CD4-positive, alpha-beta T cell treated with Interleukin-15 for 4 hours (primary cell): ENCODE measurements at regions not wholly inside any gene's neighbourhood (a gene's known extent, or its start where the extent isn't known, plus 50 kb on each side); places are given as distances from the start of the nearest gene placed in this dataset.
"Not testable (repeated sequence)": the region's sequence is repeated elsewhere in the genome, so short reads cannot be mapped to it uniquely, and the experiment has no call there.

Source experiments
- DNase-seq: peaks from one replicate; pipeline ENCODE4 v3.0.0-alpha.2; 2020; ENCODE audit warnings: low spot score

- DNase-seq = not testable (repeated sequence)
These were observed 1365.0 kb downstream of the GRIK2 start for GRCh38 chr6:102758536-102758935.

- DNase-seq = no peak
These were observed 1355.9 kb downstream of the GRIK2 start for GRCh38 chr6:102749210-102749971.

- DNase-seq = no peak
These were observed 1353.4 kb downstream of the GRIK2 start for GRCh38 chr6:102746941-102747340.

- DNase-seq = no peak
These were observed 1349.3 kb downstream of the GRIK2 start for GRCh38 chr6:102742754-102743356.

DNA sequence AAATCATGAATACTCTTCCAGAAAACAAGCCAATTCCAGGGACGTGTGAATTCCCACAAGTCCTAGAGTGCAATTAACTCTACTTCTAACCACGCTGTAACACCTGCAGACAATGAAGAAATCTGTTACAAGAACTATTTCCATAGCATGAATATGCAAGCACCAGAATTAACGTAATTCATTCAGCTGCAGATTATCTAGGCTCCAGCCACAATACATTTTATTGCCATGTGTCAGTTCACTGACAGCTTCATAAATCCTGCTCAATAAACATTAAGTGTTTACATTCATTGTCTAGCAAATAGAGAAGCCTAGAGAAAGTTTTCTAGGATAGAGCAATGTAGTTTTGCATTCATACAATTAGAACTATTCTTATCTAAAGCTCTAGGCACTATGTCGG, 1348.5 kb downstream of the GRIK2 start:
- DNase-seq = no peak

GRCh38 chr6:102736941-102737368, 1343.4 kb downstream of the GRIK2 start:
- DNase-seq = no peak

GRCh38 chr6:102732898-102733297, 1339.4 kb downstream of the GRIK2 start:
- no peak for DNase-seq

- not testable (repeated sequence) for DNase-seq
These were observed 1328.6 kb downstream of the GRIK2 start for GRCh38 chr6:102722086-102722485.

DNA sequence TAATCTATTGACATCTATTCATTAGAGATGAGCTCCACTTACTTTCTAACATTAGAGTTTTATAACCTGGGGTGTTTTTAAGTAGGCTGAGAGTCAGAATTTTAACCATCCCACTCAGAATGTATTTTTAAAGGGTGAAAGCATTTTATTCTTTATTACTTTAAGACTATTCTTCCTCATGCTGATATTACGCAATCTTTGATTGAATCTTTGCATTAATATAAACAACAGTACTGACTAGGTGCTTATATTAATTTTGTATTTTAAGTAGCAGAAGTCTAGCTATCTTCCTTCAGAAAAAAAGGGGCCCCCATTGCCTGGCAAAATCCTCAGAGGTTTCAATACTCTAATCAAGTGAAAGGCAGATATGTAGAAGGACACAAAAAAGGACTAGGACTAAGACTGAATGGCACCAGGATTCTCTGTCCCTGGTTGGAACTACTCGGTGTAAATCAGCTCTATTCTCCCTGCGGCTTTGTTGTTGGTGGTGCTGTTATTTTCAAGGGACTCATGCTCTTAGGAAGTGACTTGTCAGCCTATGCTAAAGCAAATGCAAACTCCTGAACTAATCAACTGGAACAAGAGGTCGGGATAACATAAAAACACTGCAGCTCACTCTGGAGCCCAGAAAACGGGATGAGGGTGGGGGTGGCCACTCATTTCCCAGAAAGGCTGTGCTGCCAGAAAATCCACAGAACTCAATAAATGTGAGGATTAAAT, 1324.4 kb downstream of the GRIK2 start:
- no peak for DNase-seq

- DNase-seq = no peak
These were observed 1323.7 kb downstream of the GRIK2 start for GRCh38 chr6:102717252-102717651.

DNA sequence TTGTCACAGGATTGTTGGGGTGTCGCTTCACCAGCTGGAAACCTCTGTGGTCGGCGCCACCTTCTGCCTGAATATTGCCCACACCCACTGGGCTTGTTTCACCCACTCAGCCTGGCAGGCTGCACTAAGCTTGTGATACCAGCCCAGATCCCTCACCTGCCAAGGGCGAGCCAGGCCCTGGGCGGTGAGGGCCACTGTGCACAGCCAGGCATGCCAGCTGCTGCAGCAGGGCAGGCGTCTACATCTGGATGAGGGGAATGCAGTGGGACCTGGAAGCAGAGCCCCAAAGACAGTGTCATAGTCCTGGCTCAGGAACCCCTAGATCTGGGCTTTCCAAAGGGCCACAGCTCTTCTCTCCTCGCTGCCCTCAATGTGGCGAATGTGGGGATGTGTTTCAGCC, 1307.5 kb downstream of the GRIK2 start:
- no peak for DNase-seq

GRCh38 chr6:102686461-102686860, 1293.0 kb downstream of the GRIK2 start:
- DNase-seq = no peak

DNA sequence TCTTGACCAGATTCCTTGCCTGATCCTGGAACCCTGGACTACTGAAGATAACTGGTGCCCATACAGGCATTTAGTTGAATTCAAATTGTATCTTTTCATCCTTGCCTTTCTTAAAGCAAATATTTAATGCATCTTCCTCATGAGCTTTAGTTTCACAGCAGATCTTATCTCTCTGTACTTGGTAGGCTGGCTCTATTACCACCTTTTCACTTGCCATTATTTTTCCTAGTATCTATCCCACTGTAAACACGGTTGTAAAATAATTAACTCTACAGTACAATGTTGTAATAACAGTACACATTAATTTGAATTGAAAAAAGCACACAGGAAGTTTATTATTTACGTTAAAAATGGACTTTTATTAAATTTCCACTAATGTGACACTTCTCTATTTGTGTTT, 1286.9 kb downstream of the GRIK2 start:
- DNase-seq = no peak

DNA sequence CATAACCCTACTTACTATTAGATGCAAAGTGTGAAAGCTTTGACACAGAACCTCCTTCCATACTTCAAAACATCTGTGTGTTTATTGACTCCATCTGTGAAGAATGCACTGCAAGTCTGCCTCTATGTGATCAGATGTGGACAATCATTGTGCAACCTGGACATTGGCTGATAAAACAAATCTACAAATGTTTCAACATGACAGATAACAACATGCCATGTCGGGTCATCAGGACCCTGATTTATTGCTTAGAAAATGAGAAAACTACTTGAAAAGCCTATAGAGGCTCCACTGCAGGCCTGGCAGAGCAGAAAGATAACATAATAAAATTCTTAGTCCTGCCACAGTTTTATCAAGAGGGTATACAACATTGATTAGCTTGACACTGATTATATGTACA, 1286.4 kb downstream of the GRIK2 start:
- no peak for DNase-seq

GRCh38 chr6:102677225-102677624, 1283.7 kb downstream of the GRIK2 start:
- DNase-seq = no peak

- no peak for DNase-seq
These were observed 1277.2 kb downstream of the GRIK2 start for GRCh38 chr6:102670735-102671134.

DNA sequence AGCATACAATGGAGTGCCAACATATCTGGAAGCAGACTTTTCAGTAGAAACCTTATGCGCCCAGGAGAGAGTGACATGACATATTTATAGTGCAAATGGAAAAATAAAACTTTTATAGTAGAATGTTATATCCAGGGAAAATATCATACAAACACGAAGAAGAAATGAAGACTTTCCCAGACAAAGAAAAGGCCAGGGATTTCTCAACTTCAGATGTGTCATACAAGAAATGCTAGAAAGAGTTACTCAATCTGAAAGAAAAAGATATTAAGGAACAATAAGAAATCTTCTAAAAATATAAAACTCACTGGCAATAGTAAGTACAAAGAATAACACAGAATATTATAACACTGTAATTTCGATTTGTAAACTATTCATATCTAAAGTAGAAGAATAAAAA, 1269.3 kb downstream of the GRIK2 start:
- no peak for DNase-seq

DNA sequence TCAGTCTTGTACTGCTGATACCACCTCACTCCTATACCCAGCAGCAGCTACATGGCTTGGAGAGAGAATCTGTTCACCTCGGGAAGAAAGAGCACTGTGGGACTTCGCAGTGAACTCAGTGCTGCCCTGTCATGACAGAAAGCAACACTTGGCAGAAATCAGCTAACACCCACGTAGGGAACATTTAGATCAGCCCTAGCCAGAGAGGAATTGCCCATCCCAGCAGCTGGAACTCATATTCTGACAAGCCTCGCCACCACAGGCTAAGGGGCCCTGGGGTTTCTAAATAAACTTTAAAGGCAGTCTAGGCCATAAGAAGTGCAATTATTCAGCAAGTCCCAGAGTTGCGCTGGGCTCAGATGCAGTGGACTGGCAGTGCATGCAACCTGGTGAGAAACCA, 1266.8 kb downstream of the GRIK2 start:
- no peak for DNase-seq

DNA sequence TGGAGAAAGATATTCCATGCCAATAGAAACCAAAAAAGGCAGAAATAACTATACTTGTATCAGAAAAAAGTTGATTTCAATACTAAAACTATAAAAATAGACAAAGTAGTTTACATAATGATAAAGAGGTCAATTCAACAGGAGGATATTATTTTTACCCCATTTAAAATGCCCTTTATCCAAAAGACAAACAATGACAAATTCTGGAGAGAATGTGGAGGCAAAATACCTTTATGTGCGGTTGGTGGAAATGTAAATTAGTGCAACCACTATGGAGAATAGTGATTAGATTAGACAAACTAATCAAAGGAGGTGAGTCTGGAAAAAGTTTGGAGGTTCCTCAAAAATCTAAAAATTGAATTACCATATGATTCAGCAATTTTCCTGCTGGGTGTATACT, 1262.3 kb downstream of the GRIK2 start:
- DNase-seq = no peak

DNA sequence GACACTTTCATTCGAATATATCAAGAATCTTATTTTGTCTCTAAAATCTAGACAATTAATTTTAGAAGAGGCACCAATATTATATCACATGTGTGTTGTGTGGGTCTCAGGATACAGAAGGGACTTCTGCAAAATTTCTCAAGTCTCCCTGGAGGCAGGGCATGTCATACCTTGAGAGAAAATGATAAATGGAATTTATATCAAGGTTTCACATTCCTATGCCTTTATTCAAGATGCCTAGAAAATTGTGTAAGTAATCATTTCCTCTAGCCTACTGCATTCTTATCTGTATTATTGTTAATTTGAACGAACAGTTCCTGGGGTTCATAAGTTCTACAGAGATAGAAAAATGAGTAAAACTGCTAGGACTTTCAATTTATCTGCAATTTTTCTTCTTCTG, 1247.9 kb downstream of the GRIK2 start:
- DNase-seq = no peak

- no peak for DNase-seq
These were observed 1238.4 kb downstream of the GRIK2 start for GRCh38 chr6:102631921-102632320.

DNA sequence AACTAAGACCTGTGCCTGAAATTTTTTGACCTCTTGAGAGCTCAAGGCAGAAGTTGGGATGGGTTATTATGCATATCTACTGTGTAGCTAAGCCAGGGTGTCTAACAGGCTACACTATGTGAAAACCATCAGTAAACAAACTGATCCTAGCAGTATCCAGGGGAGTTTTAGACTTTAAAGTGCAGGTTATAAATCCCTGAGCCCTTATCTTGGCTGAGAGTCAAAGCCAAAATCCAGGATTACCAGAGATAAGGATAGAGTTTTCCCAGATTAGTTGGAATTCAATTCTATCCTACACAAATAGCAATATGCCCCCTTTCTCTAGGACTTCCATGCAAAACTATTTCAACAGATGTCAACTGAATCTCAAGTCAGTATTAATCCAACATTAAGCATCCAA, 1229.7 kb downstream of the GRIK2 start:
- DNase-seq = no peak

DNA sequence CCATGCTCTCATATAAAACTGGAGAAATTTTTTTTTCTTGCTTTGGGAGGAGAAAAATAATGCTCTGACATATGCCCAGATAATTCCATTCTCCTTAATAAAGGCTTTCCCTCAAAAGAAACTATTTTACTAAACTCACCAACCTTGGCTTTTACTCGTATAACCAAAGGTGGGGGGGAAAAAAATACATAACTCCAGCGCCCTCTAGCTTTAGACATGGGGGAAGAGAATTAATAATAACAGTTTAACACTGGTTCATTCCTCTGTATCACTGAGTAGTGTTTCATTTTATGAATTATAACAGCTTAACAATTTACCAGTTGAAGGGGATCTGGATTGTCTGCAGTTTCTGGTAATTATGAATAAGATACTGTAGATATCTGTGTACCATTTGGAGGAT, 1226.1 kb downstream of the GRIK2 start:
- no peak for DNase-seq
